HEK293 (cell line): ENCODE measurements at regions not wholly inside any gene's neighbourhood (a gene's known extent, or its start where the extent isn't known, plus 50 kb on each side); places are given as distances from the start of the nearest gene placed in this dataset.

Experiments
- CTCF ChIA-PET: fragments of 350-600 bp; formaldehyde crosslinking; extraction: SDS; loops from one replicate; lab custom pipeline; 2021; ENCODE audit warnings: antibody characterized with exemption; lab: Yijun Ruan, JAX
- POLR2A ChIA-PET: fragments of 300-600 bp; formaldehyde crosslinking; extraction: SDS; loops from one replicate; lab custom pipeline; 2020; ENCODE audit warnings: antibody characterized with exemption, inconsistent platforms; lab: Yijun Ruan, JAX
- H3K27ac ChIP-seq: fragments of 200-500 bp; sonication (Bioruptor generic); 2 replicates; pipeline ENCODE4 v1.5.1; 2014; ENCODE audit warnings: low read depth, low read length, control low read depth, inconsistent platforms; ENCODE audit errors: extremely low read depth
- H3K36me3 ChIP-seq, 2 experiments: fragments of 200-500 bp in 1 of 2; sonication (Bioruptor generic) in 1 of 2; 1 replicate in 1 of 2; 2 replicates in 1 of 2; pipeline ENCODE4 v1.5.1; 2014 to 2017; ENCODE audit warnings: inconsistent platforms in 2 of 2, low read length in 2 of 2; ENCODE audit not compliant: control insufficient read depth in 2 of 2, insufficient read depth in 1 of 2
- H3K4me1 ChIP-seq: fragments of 200-500 bp; sonication (Bioruptor generic); 2 replicates; pipeline ENCODE4 v1.5.1; 2014; ENCODE audit warnings: mild to moderate bottlenecking, low read length, inconsistent platforms; ENCODE audit not compliant: control insufficient read depth, insufficient read depth
- H3K4me3 ChIP-seq: 2 replicates; pipeline ENCODE4 v1.5.1; 2011; ENCODE audit warnings: low read depth, mild to moderate bottlenecking, control low read depth, low read length, moderate library complexity
- H3K9me3 ChIP-seq: fragments of 200-500 bp; sonication (Bioruptor generic); 2 replicates; pipeline ENCODE4 v1.5.1; 2014; ENCODE audit warnings: low read depth, low read length, inconsistent platforms; ENCODE audit not compliant: control insufficient read depth, insufficient read depth
- BCL11A ChIP-seq: fragments of 450-650 bp; formaldehyde crosslinking; IDR thresholded peaks from 2 replicates; pipeline ENCODE4 v1.5.1; 2016; ENCODE audit warnings: low read depth, missing biosample characterization, missing genetic modification characterization
- GLI4 ChIP-seq: fragments of 450-650 bp; formaldehyde crosslinking; IDR thresholded peaks from 2 replicates; pipeline ENCODE4 v1.5.1; 2016; ENCODE audit warnings: missing biosample characterization, missing genetic modification characterization
- HIC1 ChIP-seq: fragments of 450-650 bp; formaldehyde crosslinking; IDR thresholded peaks from 2 replicates; pipeline ENCODE4 v1.5.1; 2016; ENCODE audit warnings: missing biosample characterization, missing genetic modification characterization
- KLF1 ChIP-seq: fragments of 450-650 bp; formaldehyde crosslinking; IDR thresholded peaks from 2 replicates; pipeline ENCODE4 v1.5.1; 2016; ENCODE audit warnings: missing biosample characterization, missing genetic modification characterization
- KLF16 ChIP-seq: fragments of 450-650 bp; formaldehyde crosslinking; IDR thresholded peaks from 2 replicates; pipeline ENCODE4 v1.5.1; 2017; ENCODE audit warnings: missing biosample characterization, missing genetic modification characterization
- KLF7 ChIP-seq: fragments of 450-650 bp; formaldehyde crosslinking; IDR thresholded peaks from 2 replicates; pipeline ENCODE4 v1.5.1; 2016; ENCODE audit warnings: missing biosample characterization, missing genetic modification characterization, borderline replicate concordance
- SALL2 ChIP-seq: fragments of 450-650 bp; formaldehyde crosslinking; IDR thresholded peaks from 2 replicates; pipeline ENCODE4 v1.5.0; 2017; ENCODE audit warnings: missing biosample characterization, mild to moderate bottlenecking, missing genetic modification characterization, borderline replicate concordance
- ZBTB21 ChIP-seq: fragments of 450-650 bp; formaldehyde crosslinking; IDR thresholded peaks from 2 replicates; pipeline ENCODE4 v1.5.1; 2017; ENCODE audit warnings: missing biosample characterization, missing genetic modification characterization
- ZNF184 ChIP-seq: fragments of 450-650 bp; IDR thresholded peaks from 2 replicates; pipeline ENCODE4 v1.5.1; 2018; ENCODE audit warnings: missing biosample characterization, mild to moderate bottlenecking, missing genetic modification characterization
- ZNF223 ChIP-seq: fragments of 450-650 bp; formaldehyde crosslinking; IDR thresholded peaks from 2 replicates; pipeline ENCODE4 v1.5.1; 2016; ENCODE audit warnings: missing biosample characterization, missing genetic modification characterization
- ZNF248 ChIP-seq: fragments of 450-650 bp; formaldehyde crosslinking; IDR thresholded peaks from 2 replicates; pipeline ENCODE4 v1.5.1; 2017; ENCODE audit warnings: missing biosample characterization, missing genetic modification characterization
- ZNF292 ChIP-seq: fragments of 450-650 bp; formaldehyde crosslinking; IDR thresholded peaks from 2 replicates; pipeline ENCODE4 v1.5.1; 2016; ENCODE audit warnings: low read depth, missing biosample characterization, missing genetic modification characterization, borderline replicate concordance
- ZNF311 ChIP-seq: fragments of 450-650 bp; formaldehyde crosslinking; IDR thresholded peaks from 2 replicates; pipeline ENCODE4 v1.5.1; 2017; ENCODE audit warnings: missing biosample characterization, missing genetic modification characterization, borderline replicate concordance
- ZNF37A ChIP-seq: fragments of 450-650 bp; IDR thresholded peaks from 2 replicates; pipeline ENCODE4 v1.5.1; 2018; ENCODE audit warnings: missing biosample characterization, missing genetic modification characterization
- ZNF777 ChIP-seq: fragments of 450-650 bp; formaldehyde crosslinking; IDR thresholded peaks from 2 replicates; pipeline ENCODE4 v1.5.1; 2017; ENCODE audit warnings: missing biosample characterization, missing genetic modification characterization, borderline replicate concordance
- ZSCAN16 ChIP-seq: fragments of 450-650 bp; formaldehyde crosslinking; IDR thresholded peaks from 2 replicates; pipeline ENCODE4 v1.5.1; 2016; ENCODE audit warnings: missing biosample characterization, missing genetic modification characterization
- TF ChIP-seq, protein P1 (sequence below): fragments of 450-650 bp; formaldehyde crosslinking; IDR thresholded peaks from 2 replicates; pipeline ENCODE4 v1.5.1; 2016; ENCODE audit warnings: missing biosample characterization, missing genetic modification characterization
- TF ChIP-seq, protein P2 (sequence below): fragments of 450-650 bp; formaldehyde crosslinking; IDR thresholded peaks from 2 replicates; pipeline ENCODE4 v1.5.1; 2016; ENCODE audit warnings: missing biosample characterization, missing genetic modification characterization
- TF ChIP-seq, protein P3 (sequence below): fragments of 450-650 bp; formaldehyde crosslinking; IDR thresholded peaks from 2 replicates; pipeline ENCODE4 v1.5.1; 2016; ENCODE audit warnings: missing biosample characterization, missing genetic modification characterization

GRCh38 chrX:88560673-88561330 lies 186.2 kb upstream of the CPXCR1 start:
- Histone ChIP-seq H3K4me1 (no peaks in the 10 kb centered on the region), H3K4me3 (no peak overlapping the region), H3K36me3 (no peaks in the 10 kb centered on the region), H3K27ac (no peak overlapping the region)
- ChIA-PET POLR2A (no interaction called here), CTCF (interaction anchor here (0.8 kb wide), 1 partner anchor 11 kb away, joined by 3 read pairs; no protein-coding TSS in a partner anchor)
- no peak for TF ChIP-seq KLF1 (tag by site-specific recombination)
- TF ChIP-seq, protein P1, sequence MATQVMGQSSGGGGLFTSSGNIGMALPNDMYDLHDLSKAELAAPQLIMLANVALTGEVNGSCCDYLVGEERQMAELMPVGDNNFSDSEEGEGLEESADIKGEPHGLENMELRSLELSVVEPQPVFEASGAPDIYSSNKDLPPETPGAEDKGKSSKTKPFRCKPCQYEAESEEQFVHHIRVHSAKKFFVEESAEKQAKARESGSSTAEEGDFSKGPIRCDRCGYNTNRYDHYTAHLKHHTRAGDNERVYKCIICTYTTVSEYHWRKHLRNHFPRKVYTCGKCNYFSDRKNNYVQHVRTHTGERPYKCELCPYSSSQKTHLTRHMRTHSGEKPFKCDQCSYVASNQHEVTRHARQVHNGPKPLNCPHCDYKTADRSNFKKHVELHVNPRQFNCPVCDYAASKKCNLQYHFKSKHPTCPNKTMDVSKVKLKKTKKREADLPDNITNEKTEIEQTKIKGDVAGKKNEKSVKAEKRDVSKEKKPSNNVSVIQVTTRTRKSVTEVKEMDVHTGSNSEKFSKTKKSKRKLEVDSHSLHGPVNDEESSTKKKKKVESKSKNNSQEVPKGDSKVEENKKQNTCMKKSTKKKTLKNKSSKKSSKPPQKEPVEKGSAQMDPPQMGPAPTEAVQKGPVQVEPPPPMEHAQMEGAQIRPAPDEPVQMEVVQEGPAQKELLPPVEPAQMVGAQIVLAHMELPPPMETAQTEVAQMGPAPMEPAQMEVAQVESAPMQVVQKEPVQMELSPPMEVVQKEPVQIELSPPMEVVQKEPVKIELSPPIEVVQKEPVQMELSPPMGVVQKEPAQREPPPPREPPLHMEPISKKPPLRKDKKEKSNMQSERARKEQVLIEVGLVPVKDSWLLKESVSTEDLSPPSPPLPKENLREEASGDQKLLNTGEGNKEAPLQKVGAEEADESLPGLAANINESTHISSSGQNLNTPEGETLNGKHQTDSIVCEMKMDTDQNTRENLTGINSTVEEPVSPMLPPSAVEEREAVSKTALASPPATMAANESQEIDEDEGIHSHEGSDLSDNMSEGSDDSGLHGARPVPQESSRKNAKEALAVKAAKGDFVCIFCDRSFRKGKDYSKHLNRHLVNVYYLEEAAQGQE (tag by site-specific recombination): no peak
- no peak for TF ChIP-seq ZBTB21 (tag by site-specific recombination)
- TF ChIP-seq ZNF292 (tag by site-specific recombination): no peak
- TF ChIP-seq ZNF777 (tag by site-specific recombination): no peak
- no peak for TF ChIP-seq KLF16 (tag by site-specific recombination)
- TF ChIP-seq SALL2: no peak
- TF ChIP-seq HIC1 (tag by site-specific recombination): no peak
- TF ChIP-seq ZNF248: no peak
- no peak for TF ChIP-seq ZNF37A (tag by site-specific recombination)
- no peak for TF ChIP-seq ZSCAN16 (tag by site-specific recombination)
- TF ChIP-seq ZNF223 (tag by site-specific recombination): no peak
- TF ChIP-seq, protein P2, sequence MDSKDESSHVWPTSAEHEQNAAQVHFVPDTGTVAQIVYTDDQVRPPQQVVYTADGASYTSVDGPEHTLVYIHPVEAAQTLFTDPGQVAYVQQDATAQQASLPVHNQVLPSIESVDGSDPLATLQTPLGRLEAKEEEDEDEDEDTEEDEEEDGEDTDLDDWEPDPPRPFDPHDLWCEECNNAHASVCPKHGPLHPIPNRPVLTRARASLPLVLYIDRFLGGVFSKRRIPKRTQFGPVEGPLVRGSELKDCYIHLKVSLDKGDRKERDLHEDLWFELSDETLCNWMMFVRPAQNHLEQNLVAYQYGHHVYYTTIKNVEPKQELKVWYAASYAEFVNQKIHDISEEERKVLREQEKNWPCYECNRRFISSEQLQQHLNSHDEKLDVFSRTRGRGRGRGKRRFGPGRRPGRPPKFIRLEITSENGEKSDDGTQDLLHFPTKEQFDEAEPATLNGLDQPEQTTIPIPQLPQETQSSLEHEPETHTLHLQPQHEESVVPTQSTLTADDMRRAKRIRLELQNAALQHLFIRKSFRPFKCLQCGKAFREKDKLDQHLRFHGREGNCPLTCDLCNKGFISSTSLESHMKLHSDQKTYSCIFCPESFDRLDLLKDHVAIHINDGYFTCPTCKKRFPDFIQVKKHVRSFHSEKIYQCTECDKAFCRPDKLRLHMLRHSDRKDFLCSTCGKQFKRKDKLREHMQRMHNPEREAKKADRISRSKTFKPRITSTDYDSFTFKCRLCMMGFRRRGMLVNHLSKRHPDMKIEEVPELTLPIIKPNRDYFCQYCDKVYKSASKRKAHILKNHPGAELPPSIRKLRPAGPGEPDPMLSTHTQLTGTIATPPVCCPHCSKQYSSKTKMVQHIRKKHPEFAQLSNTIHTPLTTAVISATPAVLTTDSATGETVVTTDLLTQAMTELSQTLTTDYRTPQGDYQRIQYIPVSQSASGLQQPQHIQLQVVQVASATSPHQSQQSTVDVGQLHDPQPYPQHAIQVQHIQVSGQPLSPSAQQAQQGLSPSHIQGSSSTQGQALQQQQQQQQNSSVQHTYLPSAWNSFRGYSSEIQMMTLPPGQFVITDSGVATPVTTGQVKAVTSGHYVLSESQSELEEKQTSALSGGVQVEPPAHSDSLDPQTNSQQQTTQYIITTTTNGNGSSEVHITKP: no peak
- no peak for TF ChIP-seq ZNF184 (tag by site-specific recombination)
- no peak for TF ChIP-seq ZNF311 (tag by site-specific recombination)
- no peak for TF ChIP-seq GLI4 (tag by site-specific recombination)
- TF ChIP-seq KLF7 (tag by site-specific recombination): no peak
- TF ChIP-seq BCL11A (tag by site-specific recombination): no peak
- TF ChIP-seq, protein P3, sequence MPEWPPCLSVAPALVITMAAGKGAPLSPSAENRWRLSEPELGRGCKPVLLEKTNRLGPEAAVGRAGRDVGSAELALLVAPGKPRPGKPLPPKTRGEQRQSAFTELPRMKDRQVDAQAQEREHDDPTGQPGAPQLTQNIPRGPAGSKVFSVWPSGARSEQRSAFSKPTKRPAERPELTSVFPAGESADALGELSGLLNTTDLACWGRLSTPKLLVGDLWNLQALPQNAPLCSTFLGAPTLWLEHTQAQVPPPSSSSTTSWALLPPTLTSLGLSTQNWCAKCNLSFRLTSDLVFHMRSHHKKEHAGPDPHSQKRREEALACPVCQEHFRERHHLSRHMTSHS (tag by site-specific recombination): no peak
- TF ChIP-seq, all 188 proteins: peak for 0
- peaks cover 2% of the 10 kb centered on the region for H3K9me3 ChIP-seq
